Gastroesophageal sphincter (tissue), 3 donors: ENCODE measurements at regions not wholly inside any gene's neighbourhood (a gene's known extent, or its start where the extent isn't known, plus 50 kb on each side); places are given as distances from the start of the nearest gene placed in this dataset.

Experiments used
- CTCF ChIP-seq, 4 experiments: fragments of 200-600 bp in 2 of 4; fragments of 450-650 bp in 2 of 4; sonication (generic) in 1 of 4; IDR thresholded peaks; one replicate each; pipeline ENCODE4 v1.5.1; 2017 to 2019; ENCODE audit warnings: antibody characterized with exemption in 4 of 4, mild to moderate bottlenecking in 2 of 4, moderate library complexity in 2 of 4
- EP300 ChIP-seq: sonication (generic); formaldehyde crosslinking; IDR thresholded peaks from one replicate; pipeline ENCODE4 v1.6.1; 2017; ENCODE audit warnings: antibody characterized with exemption, mild to moderate bottlenecking
- POLR2A ChIP-seq, 2 donors: fragments of 450-650 bp; IDR thresholded peaks; one replicate each; pipeline ENCODE4 v1.6.1; 2017; ENCODE audit warnings: antibody characterized with exemption in 2 of 2, mild to moderate bottlenecking in 2 of 2, moderate library complexity in 1 of 2
- POLR2AphosphoS5 ChIP-seq: sonication (generic); formaldehyde crosslinking; IDR thresholded peaks from one replicate; pipeline ENCODE4 v1.6.1; 2017; ENCODE audit warnings: antibody characterized with exemption

GRCh38 chr6:126914801-126915200, 203.7 kb upstream of the RSPO3 start:
- TF ChIP-seq CTCF (IDR thresholded peaks at IDR 0.05) (no peak), POLR2A (IDR thresholded peaks at IDR 0.05) (no peak), POLR2AphosphoS5 (no peak), EP300 (no peak)
